ENCODE measurements at regions not wholly inside any gene's neighbourhood (a gene's known extent, or its start where the extent isn't known, plus 50 kb on each side); places are given as distances from the start of the nearest gene placed in this dataset.

DNA sequence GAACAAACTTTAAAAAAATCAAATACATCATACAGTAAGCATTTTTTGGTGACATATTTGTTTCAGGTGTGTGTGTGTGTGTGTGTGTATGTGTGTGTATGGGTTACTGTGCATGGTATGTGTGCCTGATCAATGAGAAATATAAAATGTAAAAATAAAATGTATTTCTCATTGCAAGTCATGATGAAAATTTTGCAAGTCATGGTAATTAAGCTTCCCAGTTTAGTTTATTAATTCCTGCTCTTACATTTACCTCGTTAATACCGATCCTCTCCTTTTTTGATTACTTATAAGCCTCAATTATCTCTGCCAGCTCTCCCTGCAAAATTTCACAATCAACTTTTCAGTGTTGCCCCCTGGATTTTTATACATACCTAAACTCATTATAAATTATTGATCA is 114.6 kb upstream of the ADGRL3 start:
- TF ChIP-seq, protein P1, sequence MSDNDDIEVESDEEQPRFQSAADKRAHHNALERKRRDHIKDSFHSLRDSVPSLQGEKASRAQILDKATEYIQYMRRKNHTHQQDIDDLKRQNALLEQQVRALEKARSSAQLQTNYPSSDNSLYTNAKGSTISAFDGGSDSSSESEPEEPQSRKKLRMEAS (IDR thresholded peaks at IDR 0.05), result no peak
- TF ChIP-seq ZBTB7A (IDR thresholded peaks at IDR 0.05; ENCODE audit: low read depth) (no peak), EGR1 (IDR thresholded peaks at IDR 0.05) (no peak), TAF1 (IDR thresholded peaks at IDR 0.05; ENCODE audit: low read depth) (no peak), FOXM1 (IDR thresholded peaks at IDR 0.05; ENCODE audit: borderline replicate concordance, low read depth) (no peak), NFIC (IDR thresholded peaks at IDR 0.05) (no peak), CREB1 (IDR thresholded peaks at IDR 0.05; ENCODE audit: low read depth) (no peak), TEAD4 (IDR thresholded peaks at IDR 0.05) (no peak), YY1 (IDR thresholded peaks at IDR 0.05; ENCODE audit: low read depth) (no peak), CEBPB (IDR thresholded peaks at IDR 0.05) (no peak)
- TF ChIP-seq, protein P2, sequence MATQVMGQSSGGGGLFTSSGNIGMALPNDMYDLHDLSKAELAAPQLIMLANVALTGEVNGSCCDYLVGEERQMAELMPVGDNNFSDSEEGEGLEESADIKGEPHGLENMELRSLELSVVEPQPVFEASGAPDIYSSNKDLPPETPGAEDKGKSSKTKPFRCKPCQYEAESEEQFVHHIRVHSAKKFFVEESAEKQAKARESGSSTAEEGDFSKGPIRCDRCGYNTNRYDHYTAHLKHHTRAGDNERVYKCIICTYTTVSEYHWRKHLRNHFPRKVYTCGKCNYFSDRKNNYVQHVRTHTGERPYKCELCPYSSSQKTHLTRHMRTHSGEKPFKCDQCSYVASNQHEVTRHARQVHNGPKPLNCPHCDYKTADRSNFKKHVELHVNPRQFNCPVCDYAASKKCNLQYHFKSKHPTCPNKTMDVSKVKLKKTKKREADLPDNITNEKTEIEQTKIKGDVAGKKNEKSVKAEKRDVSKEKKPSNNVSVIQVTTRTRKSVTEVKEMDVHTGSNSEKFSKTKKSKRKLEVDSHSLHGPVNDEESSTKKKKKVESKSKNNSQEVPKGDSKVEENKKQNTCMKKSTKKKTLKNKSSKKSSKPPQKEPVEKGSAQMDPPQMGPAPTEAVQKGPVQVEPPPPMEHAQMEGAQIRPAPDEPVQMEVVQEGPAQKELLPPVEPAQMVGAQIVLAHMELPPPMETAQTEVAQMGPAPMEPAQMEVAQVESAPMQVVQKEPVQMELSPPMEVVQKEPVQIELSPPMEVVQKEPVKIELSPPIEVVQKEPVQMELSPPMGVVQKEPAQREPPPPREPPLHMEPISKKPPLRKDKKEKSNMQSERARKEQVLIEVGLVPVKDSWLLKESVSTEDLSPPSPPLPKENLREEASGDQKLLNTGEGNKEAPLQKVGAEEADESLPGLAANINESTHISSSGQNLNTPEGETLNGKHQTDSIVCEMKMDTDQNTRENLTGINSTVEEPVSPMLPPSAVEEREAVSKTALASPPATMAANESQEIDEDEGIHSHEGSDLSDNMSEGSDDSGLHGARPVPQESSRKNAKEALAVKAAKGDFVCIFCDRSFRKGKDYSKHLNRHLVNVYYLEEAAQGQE (IDR thresholded peaks at IDR 0.05; ENCODE audit: low read depth), result no peak
- TF ChIP-seq, protein P3, sequence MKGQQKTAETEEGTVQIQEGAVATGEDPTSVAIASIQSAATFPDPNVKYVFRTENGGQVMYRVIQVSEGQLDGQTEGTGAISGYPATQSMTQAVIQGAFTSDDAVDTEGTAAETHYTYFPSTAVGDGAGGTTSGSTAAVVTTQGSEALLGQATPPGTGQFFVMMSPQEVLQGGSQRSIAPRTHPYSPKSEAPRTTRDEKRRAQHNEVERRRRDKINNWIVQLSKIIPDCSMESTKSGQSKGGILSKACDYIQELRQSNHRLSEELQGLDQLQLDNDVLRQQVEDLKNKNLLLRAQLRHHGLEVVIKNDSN (IDR thresholded peaks at IDR 0.05), result no peak

DNA sequence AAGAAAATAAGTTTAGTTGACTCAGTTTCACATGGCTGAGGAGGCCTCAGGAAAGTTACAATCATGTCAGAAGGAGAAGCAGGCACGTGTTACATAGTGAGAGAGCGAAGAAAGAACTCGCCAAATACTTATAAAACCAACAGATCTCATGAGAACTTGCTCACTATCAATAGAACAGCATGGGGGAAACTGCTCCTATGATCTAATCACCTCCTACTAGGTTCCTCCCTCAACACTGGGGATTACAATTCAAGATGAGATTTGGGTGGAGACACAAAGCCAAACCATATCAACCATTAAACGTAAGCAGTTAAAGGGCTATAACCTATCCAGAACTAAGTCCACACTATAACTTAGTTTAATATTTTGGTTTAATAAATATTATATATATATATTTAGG is 113.8 kb upstream of the ADGRL3 start:
- TF ChIP-seq, protein P3 (IDR thresholded peaks at IDR 0.05), result no peak
- TF ChIP-seq EGR1 (IDR thresholded peaks at IDR 0.05), result no peak
- TF ChIP-seq EP300 (IDR thresholded peaks at IDR 0.05; ENCODE audit: borderline replicate concordance), result no peak
- TF ChIP-seq YY1 (IDR thresholded peaks at IDR 0.05; ENCODE audit: low read depth), result no peak
- no peak for TF ChIP-seq CEBPB (IDR thresholded peaks at IDR 0.05)
- no peak for TF ChIP-seq ZBTB7A (IDR thresholded peaks at IDR 0.05; ENCODE audit: low read depth)
- no peak for TF ChIP-seq FOXM1 (IDR thresholded peaks at IDR 0.05; ENCODE audit: borderline replicate concordance, low read depth)
- TF ChIP-seq, protein P1 (IDR thresholded peaks at IDR 0.05), result no peak

DNA sequence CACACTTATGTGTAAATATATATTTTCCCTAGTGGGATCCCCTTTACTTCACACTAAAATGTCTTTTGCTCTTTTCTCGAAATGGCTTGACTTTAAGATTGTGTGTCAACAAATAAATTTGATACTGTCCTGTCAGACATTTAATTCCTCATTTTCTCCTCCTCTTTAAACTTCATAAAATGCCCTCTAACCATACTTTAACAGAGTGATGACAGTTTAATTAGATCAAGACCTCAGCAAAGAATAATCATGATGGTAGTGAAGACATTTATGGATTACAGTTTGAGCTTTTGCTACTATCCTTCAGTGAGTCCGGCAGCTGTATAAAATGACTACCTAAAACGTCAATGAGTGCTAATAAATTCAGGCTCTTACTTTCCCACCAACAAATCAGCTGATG is 113.1 kb upstream of the ADGRL3 start:
- TF ChIP-seq EGR1 (IDR thresholded peaks at IDR 0.05), result no peak
- TF ChIP-seq, protein P3 (IDR thresholded peaks at IDR 0.05), result no peak
- no peak for TF ChIP-seq CREB1 (IDR thresholded peaks at IDR 0.05; ENCODE audit: low read depth)
- TF ChIP-seq NFIC (IDR thresholded peaks at IDR 0.05), result no peak
- TF ChIP-seq ZBTB7A (IDR thresholded peaks at IDR 0.05; ENCODE audit: low read depth), result no peak
- TF ChIP-seq, protein P1 (IDR thresholded peaks at IDR 0.05), result no peak

DNA sequence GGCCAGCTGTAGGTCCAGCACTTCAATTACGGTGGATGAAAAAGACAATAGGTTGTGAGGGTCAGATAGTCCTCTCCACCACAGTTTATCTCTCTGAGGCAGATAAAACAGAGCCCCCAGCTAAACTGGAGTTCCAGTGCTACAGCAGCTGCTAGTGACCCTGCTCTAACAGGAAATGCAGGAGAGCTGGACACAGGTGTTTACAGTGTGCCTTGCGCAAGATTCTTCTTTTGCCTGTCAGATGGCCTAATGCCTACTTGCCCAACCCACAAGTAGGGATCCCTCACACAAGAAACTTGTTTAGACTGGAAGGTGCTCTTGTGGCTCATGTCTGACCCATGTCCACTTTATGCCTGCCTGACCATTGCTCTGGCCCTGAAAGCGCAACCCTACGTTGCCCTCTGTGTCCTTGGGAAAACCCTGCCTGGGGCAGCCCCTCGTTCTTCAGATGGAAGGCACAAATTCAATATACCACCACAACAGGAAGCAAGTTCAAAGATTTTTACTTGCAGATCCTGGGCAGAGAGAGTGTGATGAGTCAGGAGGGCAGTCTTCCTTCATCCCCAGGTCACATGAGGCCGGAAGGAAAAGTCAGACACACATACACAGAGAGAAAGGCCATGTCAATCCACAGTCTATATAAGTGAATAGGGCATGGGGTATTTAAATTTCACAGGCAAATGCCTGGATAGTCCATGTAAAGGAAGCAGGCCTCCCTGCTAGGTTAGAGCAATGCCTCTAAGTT is 105.1 kb upstream of the ADGRL3 start:
- peak; percentile 61; the same call in 1 of the 2 replicates for TF ChIP-seq CEBPB (IDR thresholded peaks at IDR 0.05)
- TF ChIP-seq, protein P3 (IDR thresholded peaks at IDR 0.05), result no peak
- TF ChIP-seq EP300 (IDR thresholded peaks at IDR 0.05; ENCODE audit: borderline replicate concordance), result no peak
- no peak for TF ChIP-seq RAD21 (IDR thresholded peaks at IDR 0.05; ENCODE audit: low read depth)
- TF ChIP-seq, protein P2 (IDR thresholded peaks at IDR 0.05; ENCODE audit: low read depth), result no peak

DNA sequence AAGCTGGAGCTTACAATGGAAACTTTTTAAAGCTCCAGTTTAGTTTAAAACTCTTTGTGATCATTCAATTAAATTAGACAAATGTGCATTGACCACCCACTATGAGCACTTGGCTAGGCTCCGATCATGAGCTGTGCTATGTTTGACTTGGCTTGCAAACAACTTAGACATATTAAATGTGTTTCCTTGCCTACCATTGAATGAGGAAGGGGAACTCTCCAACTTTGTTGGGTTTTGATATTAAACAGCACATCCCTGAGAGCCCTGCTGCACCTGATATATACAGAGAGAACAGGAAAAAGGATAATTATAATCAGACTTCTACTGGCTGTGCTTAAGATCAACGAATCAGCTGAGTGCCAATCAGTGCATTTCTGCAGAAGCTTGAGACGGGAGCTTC is 71.4 kb upstream of the ADGRL3 start:
- no peak for TF ChIP-seq FOXM1 (IDR thresholded peaks at IDR 0.05; ENCODE audit: borderline replicate concordance, low read depth)

DNA sequence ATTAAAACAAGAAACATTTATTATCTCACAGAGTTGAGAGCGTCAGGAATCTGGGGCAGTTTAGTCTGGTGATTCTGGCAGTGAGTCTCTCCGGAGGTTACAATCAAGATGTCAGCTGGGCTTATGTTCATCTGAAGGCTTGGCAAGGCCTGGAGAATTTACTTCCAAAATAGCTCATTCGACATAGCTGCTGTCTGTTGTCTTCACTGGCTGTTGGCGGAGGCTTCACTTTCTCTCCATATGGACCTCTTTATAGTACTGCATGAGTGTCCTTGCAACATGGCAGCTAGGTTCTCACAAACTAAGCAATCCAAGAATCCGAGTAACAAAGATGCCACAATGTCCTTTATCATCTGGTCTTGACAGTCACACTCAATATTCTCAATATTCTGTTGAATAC is 70.2 kb upstream of the ADGRL3 start:
- TF ChIP-seq, protein P3 (IDR thresholded peaks at IDR 0.05), result no peak
- TF ChIP-seq EGR1 (IDR thresholded peaks at IDR 0.05) (no peak), EP300 (IDR thresholded peaks at IDR 0.05; ENCODE audit: borderline replicate concordance) (no peak), TAF1 (IDR thresholded peaks at IDR 0.05; ENCODE audit: low read depth) (no peak), FOXM1 (IDR thresholded peaks at IDR 0.05; ENCODE audit: borderline replicate concordance, low read depth) (no peak), NFIC (IDR thresholded peaks at IDR 0.05) (no peak), TCF12 (IDR thresholded peaks at IDR 0.05; ENCODE audit: low read depth) (no peak), YY1 (IDR thresholded peaks at IDR 0.05; ENCODE audit: low read depth) (no peak), CREB1 (IDR thresholded peaks at IDR 0.05; ENCODE audit: low read depth) (no peak), ZBTB7A (IDR thresholded peaks at IDR 0.05; ENCODE audit: low read depth) (no peak), CEBPB (IDR thresholded peaks at IDR 0.05) (no peak)
- TF ChIP-seq, protein P1 (IDR thresholded peaks at IDR 0.05), result no peak
- TF ChIP-seq, protein P2 (IDR thresholded peaks at IDR 0.05; ENCODE audit: low read depth), result no peak

Data from Ishikawa (cell line).